ENCODE measurements at regions not wholly inside any gene's neighbourhood (a gene's known extent, or its start where the extent isn't known, plus 50 kb on each side); places are given as distances from the start of the nearest gene placed in this dataset.

- no peak overlapping the region for H2AK5ac ChIP-seq (ENCODE audit: low read depth, low read length)
- H3K4ac ChIP-seq (replicated peaks; ENCODE audit: insufficient read length, low read depth, low read length), result no peak overlapping the region
- H3K4me1 ChIP-seq (replicated peaks in 1 of 4; ENCODE audit: control insufficient read depth in 3 of 4, insufficient read depth in 4 of 4, low read length in 3 of 4), result no peaks in the 10 kb centered on the region; a peak in 2 of 7 replicates
- no peak overlapping the region for H2BK5ac ChIP-seq (ENCODE audit: low read depth, low read length)
- no peak overlapping the region for H3K9ac ChIP-seq (replicated peaks in 1 of 4; ENCODE audit: extremely low read depth in 1 of 4, low read depth in 3 of 4, low read length in 3 of 4)
- H3K79me2 ChIP-seq (ENCODE audit: control insufficient read depth in 1 of 2, insufficient read depth in 2 of 2, low read length in 2 of 2), result no peaks in the 10 kb centered on the region
- ChIA-PET CTCF (ENCODE audit: partially characterized antibody) (interaction anchor here (1.0 kb wide), 1 partner anchor 182 kb away, joined by 3 read pairs; no protein-coding TSS in a partner anchor), POLR2A (ENCODE audit: partially characterized antibody) (no interaction called here)
- H3K79me1 ChIP-seq (ENCODE audit: low read depth, low read length), result no peaks in the 10 kb centered on the region
- FAIRE-seq (no peak), DNase-seq (ENCODE audit: low read depth in 1 of 2, low spot score in 2 of 2) (no peak)
- H3K23ac ChIP-seq (ENCODE audit: insufficient read length), result no peak overlapping the region
- no peaks in the 10 kb centered on the region for H4K20me1 ChIP-seq (replicated peaks in 1 of 2; ENCODE audit: control insufficient read depth in 1 of 2, insufficient read depth in 2 of 2, low read length in 2 of 2)
- H3K18ac ChIP-seq (ENCODE audit: extremely low read depth, low read length), result no peak overlapping the region
- H3K4me3 ChIP-seq (ENCODE audit: extremely low read depth in 1 of 4, insufficient read depth in 2 of 4, low read depth in 3 of 4, low read length in 4 of 4), result no peak overlapping the region
- no peak overlapping the region for H2BK20ac ChIP-seq (ENCODE audit: low read length)
- 94% methylated on average over 7 of the region's 7 CpGs; no CpG with 5 or more reads in 1 of the 2 experiments for WGBS, 2 experiments (ENCODE audit: extremely low coverage in 1 of 2, insufficient coverage in 1 of 2, insufficient read length in 1 of 2, insufficient replicate concordance in 2 of 2, low coverage in 1 of 2, low lambda C conversion rate in 2 of 2, missing lambda C conversion rate in 1 of 2)
- H3K4me2 ChIP-seq (ENCODE audit: insufficient read depth in 1 of 2, low read depth in 2 of 2, low read length in 2 of 2), result no peak overlapping the region
- no peak overlapping the region for H3K56ac ChIP-seq (replicated peaks; ENCODE audit: insufficient read length, low read depth, low read length)
- no peak overlapping the region for H2BK12ac ChIP-seq (ENCODE audit: low read depth, low read length)
- no peaks in the 10 kb centered on the region for H3K27me3 ChIP-seq (replicated peaks in 1 of 4; ENCODE audit: control insufficient read depth in 3 of 4, extremely low read depth in 1 of 4, insufficient read depth in 3 of 4, low read length in 3 of 4)
- H3K27ac ChIP-seq (ENCODE audit: low read depth, low read length), result no peak overlapping the region
- H4K5ac ChIP-seq (ENCODE audit: insufficient read length, low read depth, low read length), result no peak overlapping the region
- no peak overlapping the region for H4K91ac ChIP-seq (replicated peaks; ENCODE audit: insufficient read length, low read length)
- TF ChIP-seq KDM1A (IDR thresholded peaks at IDR 0.05; ENCODE audit: borderline replicate concordance, low read length) (0 out of 2 replicates have a peak, but pooled peaks have one; percentile 35), CHD1 (IDR thresholded peaks at IDR 0.05; ENCODE audit: low read depth, low read length) (no peak)
- no peak overlapping the region for H2AFZ ChIP-seq (ENCODE audit: low read length)
- no peak overlapping the region for H2BK120ac ChIP-seq (replicated peaks; ENCODE audit: low read depth, low read length)
- H3K23me2 ChIP-seq (ENCODE audit: low read depth, low read length), result no peaks in the 10 kb centered on the region
- no peak overlapping the region for H3K14ac ChIP-seq (ENCODE audit: insufficient read length)
- no peak overlapping the region for H4K8ac ChIP-seq (ENCODE audit: extremely low read depth, insufficient read depth, low read length)
- peaks cover 4 to 5% of the 10 kb centered on the region in 2 experiments; a peak in 3 of 4 replicates for H3K9me3 ChIP-seq (ENCODE audit: insufficient read depth in 2 of 2, low read depth in 1 of 2, low read length in 1 of 2)
- H3K36me3 ChIP-seq (ENCODE audit: control insufficient read depth in 2 of 4, insufficient read depth in 4 of 4, low read length in 3 of 4), result no peaks in the 10 kb centered on the region
- H2BK15ac ChIP-seq (ENCODE audit: low read length), result no peak overlapping the region
Measured at GRCh38 chr2:16121231-16121985, 181.1 kb downstream of the MYCN start.

All from H1 (cell line).